Fibroblast of skin of left quadriceps (primary cell): ENCODE measurements at regions not wholly inside any gene's neighbourhood (a gene's known extent, or its start where the extent isn't known, plus 50 kb on each side); places are given as distances from the start of the nearest gene placed in this dataset.
A peak's percentile ranks its signal among the peaks of the same experiment; 100 is the strongest.

Experiments used
- DNase-seq, 2 experiments: peaks; one replicate each; pipeline ENCODE4 v3.0.0-alpha.2; 2013; ENCODE audit warnings: low read depth in 2 of 2

DNA sequence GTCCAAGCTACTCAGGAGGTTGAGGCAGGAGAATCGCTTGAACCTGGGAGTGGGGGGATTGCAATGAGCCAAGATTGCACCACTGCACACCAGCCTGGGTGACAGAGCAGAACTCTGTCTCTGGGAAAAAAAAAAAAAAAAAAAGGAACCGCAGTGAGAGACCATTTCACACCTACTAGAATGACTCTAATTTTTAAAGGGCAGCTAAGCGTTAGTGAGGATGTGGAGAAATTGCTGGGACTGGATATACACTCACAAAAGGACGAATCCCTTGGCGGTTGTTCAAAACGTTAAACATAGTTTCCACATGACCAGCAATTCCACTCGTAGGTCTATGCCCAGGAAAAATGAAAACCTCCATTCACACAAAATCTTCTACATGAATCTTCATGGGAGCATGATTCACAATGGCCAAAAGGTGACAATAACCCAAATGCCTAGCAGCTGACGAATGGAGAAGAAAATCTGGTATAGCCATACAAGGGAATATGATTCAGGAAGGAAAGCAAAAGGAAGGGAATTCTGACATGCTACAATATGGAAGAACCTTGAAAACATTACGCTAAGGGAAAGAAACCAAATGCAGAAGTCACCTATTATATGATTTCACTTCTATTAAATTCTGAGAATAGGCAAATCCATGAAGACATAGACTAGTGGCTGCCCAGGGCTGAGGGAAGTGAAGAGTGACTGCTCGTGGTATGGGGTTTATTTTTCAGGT, 127.0 kb downstream of the CHSY1 start:
- DNase-seq = peak; percentile 79 to 80

DNA sequence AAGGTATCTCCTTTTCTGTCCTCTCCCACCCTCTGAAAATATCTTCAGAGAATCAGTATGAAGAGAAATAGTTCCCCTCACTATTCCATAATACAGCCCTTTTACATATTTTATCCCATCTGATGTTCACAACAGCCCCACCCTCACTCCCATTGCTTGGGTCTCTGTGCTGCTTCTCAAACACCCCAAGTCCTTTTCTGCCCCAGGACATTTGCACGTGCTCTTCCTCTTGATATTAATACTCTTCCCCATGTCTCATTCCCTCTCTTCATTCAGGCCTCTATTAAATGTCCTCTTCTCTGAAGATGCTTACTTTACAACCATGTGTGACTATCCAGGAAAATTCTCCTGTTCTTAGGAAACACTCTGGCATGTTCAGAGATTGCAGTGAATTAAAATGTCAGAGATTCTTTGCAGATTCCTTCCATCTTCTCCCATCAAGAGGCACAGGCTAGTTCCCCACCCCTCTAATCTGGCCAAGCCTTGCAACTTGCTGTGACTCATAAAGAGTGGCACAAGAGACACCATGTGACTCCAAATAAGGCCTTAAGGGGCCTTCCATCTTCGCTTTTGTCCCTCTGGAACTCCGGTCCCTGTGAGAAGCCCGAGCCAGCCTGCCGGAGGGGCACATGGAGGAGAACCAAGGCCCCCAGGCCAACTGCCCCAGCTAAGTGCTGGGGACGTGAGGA, 128.5 kb downstream of the CHSY1 start:
- DNase-seq = no peak

DNA sequence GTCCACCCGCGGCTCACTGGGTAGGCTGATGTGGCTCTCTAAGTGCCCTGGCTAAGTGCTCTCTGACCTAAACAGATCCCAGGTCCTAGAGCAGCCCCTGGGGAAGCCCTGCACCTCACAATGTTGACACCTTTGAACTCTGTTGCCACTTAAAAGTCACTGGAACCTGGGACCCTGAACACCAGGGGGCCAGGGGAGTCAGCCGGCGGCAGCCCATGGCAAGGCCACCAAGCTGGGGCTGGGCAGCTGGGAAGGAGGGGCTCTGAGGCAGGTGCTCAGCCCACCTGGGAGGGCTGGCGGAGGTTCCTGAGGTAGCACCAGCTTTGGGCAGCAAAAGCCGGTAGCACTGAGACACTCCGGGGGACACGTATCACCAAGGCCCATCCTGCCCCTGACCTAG, 129.0 kb downstream of the CHSY1 start:
- DNase-seq = no peak

DNA sequence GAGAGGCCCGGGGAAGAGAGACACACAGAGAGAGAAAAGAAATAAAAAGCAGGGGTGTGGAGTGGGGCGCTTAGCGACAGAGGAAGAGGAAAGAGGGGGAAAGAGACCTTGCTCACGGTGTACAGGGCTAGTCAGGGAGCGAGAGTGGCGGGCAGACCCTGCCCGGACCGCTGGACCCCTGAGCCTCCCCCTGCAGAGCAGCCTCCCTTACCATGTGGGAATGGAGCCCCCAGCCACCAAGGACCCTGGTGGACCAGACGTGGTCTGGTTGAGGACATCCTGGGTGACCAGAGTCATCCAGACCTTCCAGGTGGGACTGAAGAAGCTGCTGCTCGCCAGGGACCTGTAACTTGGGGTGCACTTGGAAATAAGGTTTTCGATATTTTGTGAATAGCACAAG, 129.6 kb downstream of the CHSY1 start:
- no peak for DNase-seq

DNA sequence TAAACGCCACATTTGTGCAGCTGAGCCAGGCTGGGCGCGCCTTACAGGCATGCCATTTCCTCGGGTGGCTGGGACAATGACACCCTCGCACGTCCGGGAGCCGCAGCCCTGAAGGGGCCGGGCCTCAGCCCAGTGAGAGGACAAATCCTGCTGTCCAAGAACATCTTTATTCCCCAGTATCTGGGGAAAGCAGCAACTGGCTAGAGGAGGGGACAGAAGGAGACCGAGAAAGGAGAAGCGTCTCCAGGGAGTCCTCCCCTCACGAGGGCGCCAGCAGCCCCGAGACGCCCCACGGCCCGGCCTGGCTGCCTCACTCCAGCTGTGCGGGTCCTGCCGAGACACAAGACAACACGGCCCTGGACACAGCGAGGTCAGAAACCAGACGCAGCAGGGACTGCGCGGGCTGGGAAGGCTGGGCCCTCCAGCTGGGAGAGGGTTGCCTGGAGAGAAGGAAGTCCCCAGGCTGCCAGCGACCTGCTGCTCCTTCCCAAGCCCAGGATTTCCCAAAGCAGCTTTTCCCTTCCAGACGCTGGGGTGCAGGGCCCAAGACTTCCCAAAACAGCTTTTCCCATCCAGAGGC, 130.2 kb downstream of the CHSY1 start:
- no peak for DNase-seq

DNA sequence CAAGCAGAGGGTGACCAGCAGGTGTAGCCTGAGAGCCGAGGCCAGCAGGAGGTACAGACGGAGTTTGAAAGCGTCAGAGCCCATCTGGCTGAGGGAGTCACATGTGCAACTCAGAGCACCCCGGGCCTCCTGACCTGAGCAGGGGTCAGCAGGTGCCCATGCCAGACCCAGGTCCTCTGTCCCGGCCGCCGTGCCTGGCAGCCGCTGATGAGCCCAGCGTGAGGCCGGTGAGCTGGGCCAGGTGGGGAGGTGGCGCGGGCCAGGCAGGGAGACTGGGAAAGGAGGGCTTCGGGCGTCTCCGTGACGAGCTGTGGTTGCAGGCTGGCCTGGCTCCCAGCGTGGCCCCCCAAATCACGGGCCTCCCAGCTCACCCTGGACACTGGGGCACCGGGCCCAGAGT, 130.9 kb downstream of the CHSY1 start:
- no peak for DNase-seq

DNA sequence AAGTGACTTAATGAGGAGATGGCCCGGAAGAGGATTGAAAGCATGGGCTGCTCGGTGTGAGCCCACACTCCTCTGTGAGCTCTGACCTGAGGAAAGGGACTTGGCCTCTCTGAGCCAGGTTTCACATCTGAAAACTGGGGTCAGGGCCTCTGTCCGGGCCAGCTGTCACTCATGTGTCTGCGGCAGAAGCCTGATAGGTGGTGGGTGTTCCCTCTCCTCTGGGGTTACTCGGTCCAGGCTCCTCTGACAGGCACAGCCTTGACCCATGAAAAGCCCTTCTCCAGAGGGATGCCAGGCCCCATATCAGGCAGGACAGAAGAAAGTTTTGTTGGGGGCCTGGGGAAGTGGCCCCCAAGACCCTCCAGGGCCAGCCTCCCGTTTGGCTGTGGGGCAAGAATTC, 131.4 kb downstream of the CHSY1 start:
- DNase-seq = no peak
